Esophagus squamous epithelium (tissue), 4 donors: ENCODE measurements at regions not wholly inside any gene's neighbourhood (a gene's known extent, or its start where the extent isn't known, plus 50 kb on each side); places are given as distances from the start of the nearest gene placed in this dataset.

Experiments
- POLR2A ChIP-seq, 4 donors: fragments of 450-650 bp; IDR thresholded peaks; one replicate each; pipeline ENCODE4 v1.6.1; 2017; ENCODE audit warnings: antibody characterized with exemption in 4 of 4, mild to moderate bottlenecking in 4 of 4, moderate library complexity in 3 of 4
- TF ChIP-seq, protein P1 (sequence below), 6 experiments: fragments of 450-650 bp in 4 of 6; fragments of 200-600 bp in 2 of 6; sonication (generic) in 2 of 6; IDR thresholded peaks; one replicate each; pipeline ENCODE4 v1.5.1; 2016 to 2019; ENCODE audit warnings: antibody characterized with exemption in 6 of 6, mild to moderate bottlenecking in 4 of 6, moderate library complexity in 4 of 6

DNA sequence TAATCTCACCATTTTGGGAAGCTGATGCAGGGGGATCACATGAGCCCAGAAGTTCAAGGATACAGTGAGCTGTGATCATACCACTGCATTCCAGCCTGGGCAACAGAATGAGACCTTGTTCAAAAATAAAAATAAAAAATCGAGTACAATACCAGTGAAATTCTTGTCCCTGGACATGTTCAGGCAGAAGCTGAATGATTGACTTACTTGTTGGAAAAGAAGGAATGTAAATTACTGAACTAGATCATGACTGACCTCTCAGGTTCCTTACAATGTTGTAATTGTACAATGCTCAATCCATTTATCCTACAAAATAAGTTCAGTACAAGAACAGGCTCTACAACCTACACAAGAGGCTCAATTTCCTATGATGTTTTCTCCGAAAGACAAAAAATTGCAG is 1010.4 kb downstream of the TLE1 start:
- no peak for TF ChIP-seq POLR2A (IDR thresholded peaks at IDR 0.05)
- TF ChIP-seq, protein P1, sequence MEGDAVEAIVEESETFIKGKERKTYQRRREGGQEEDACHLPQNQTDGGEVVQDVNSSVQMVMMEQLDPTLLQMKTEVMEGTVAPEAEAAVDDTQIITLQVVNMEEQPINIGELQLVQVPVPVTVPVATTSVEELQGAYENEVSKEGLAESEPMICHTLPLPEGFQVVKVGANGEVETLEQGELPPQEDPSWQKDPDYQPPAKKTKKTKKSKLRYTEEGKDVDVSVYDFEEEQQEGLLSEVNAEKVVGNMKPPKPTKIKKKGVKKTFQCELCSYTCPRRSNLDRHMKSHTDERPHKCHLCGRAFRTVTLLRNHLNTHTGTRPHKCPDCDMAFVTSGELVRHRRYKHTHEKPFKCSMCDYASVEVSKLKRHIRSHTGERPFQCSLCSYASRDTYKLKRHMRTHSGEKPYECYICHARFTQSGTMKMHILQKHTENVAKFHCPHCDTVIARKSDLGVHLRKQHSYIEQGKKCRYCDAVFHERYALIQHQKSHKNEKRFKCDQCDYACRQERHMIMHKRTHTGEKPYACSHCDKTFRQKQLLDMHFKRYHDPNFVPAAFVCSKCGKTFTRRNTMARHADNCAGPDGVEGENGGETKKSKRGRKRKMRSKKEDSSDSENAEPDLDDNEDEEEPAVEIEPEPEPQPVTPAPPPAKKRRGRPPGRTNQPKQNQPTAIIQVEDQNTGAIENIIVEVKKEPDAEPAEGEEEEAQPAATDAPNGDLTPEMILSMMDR (IDR thresholded peaks at IDR 0.05) = no peak
